HepG2 (cell line): ENCODE measurements at regions not wholly inside any gene's neighbourhood (a gene's known extent, or its start where the extent isn't known, plus 50 kb on each side); places are given as distances from the start of the nearest gene placed in this dataset.
A peak's percentile ranks its signal among the peaks of the same experiment; 100 is the strongest.

ENCODE experiments used
- CEBPB ChIP-seq: IDR thresholded peaks from 2 replicates; pipeline ENCODE4 v1.6.1; 2011; ENCODE audit warnings: low read depth, low read length, improper control_type of control experiment, borderline replicate concordance
- EHMT2 ChIP-seq: fragments of 200-600 bp; sonication (generic); IDR thresholded peaks from 2 replicates; pipeline ENCODE4 v1.7.0; 2017; ENCODE audit warnings: antibody characterized with exemption, low read depth, low read length, borderline replicate concordance
- EP300 ChIP-seq, 3 experiments: sonication (generic) in 1 of 3; formaldehyde crosslinking in 1 of 3; IDR thresholded peaks; 2 replicates each; pipeline versions ENCODE4 v1.5.1 to v1.6.1; 2011 to 2020; ENCODE audit warnings: low read depth in 2 of 3, low read length in 2 of 3, borderline replicate concordance in 1 of 3, improper control_type of control experiment in 1 of 3, mild to moderate bottlenecking in 1 of 3, missing genetic modification reagents in 1 of 3, moderate library complexity in 1 of 3
- HDAC2 ChIP-seq: sonication (generic); formaldehyde crosslinking; IDR thresholded peaks from 2 replicates; pipeline ENCODE4 v1.4.0; 2020; ENCODE audit warnings: missing genetic modification reagents
- JDP2 ChIP-seq: sonication (generic); formaldehyde crosslinking; IDR thresholded peaks from 2 replicates; pipeline ENCODE4 v1.8.1; 2022; ENCODE audit warnings: missing genetic modification reagents, borderline replicate concordance
- MED1 ChIP-seq: sonication (generic); formaldehyde crosslinking; IDR thresholded peaks from 2 replicates; pipeline ENCODE4 v1.4.0; 2020; ENCODE audit warnings: missing genetic modification reagents
- MXD4 ChIP-seq: IDR thresholded peaks from 2 replicates; pipeline ENCODE4 v1.6.1; 2016; ENCODE audit warnings: mild to moderate bottlenecking, missing biosample characterization, missing genetic modification reagents
- PRDM10 ChIP-seq: sonication (generic); formaldehyde crosslinking; IDR thresholded peaks from 2 replicates; pipeline ENCODE4 v1.4.0; 2020; ENCODE audit warnings: low read depth, missing genetic modification reagents
- RBAK ChIP-seq: sonication (generic); formaldehyde crosslinking; IDR thresholded peaks from 2 replicates; pipeline ENCODE4 v1.5.1; 2020; ENCODE audit warnings: mild to moderate bottlenecking, missing genetic modification reagents
- SOX5 ChIP-seq: IDR thresholded peaks from 2 replicates; pipeline ENCODE4 v1.6.1; 2016; ENCODE audit warnings: borderline replicate concordance
- SP5 ChIP-seq: IDR thresholded peaks from 2 replicates; pipeline ENCODE4 v1.6.1; 2016; ENCODE audit warnings: low read depth, borderline replicate concordance
- TEAD3 ChIP-seq: optimal IDR thresholded peaks from 2 replicates; pipeline ENCODE3; 2016; ENCODE audit warnings: borderline replicate concordance
- ZC3H13 ChIP-seq: sonication (generic); formaldehyde crosslinking; IDR thresholded peaks from 2 replicates; pipeline ENCODE4 v1.8.1; 2023; ENCODE audit warnings: mild to moderate bottlenecking, missing genetic modification reagents, moderate library complexity
- ZNF451 ChIP-seq: sonication (generic); formaldehyde crosslinking; IDR thresholded peaks from 2 replicates; pipeline ENCODE4 v1.5.0; 2020; ENCODE audit warnings: mild to moderate bottlenecking, missing genetic modification reagents
- ZNF749 ChIP-seq: sonication (generic); formaldehyde crosslinking; IDR thresholded peaks from 2 replicates; pipeline ENCODE4 v1.8.0; 2022; ENCODE audit warnings: mild to moderate bottlenecking, missing genetic modification reagents, moderate library complexity, borderline replicate concordance
- TF ChIP-seq, protein P1 (sequence below): sonication (generic); formaldehyde crosslinking; IDR thresholded peaks from 2 replicates; pipeline ENCODE4 v1.5.0; 2020; ENCODE audit warnings: mild to moderate bottlenecking, missing genetic modification reagents, borderline replicate concordance
- TF ChIP-seq, protein P2 (sequence below): IDR thresholded peaks from 2 replicates; pipeline ENCODE4 v1.6.1; 2016; ENCODE audit warnings: mild to moderate bottlenecking
- TF ChIP-seq, protein P3 (sequence below): sonication (generic); formaldehyde crosslinking; IDR thresholded peaks from 2 replicates; pipeline ENCODE4 v1.5.0; 2020; ENCODE audit warnings: mild to moderate bottlenecking, missing genetic modification reagents

- TF ChIP-seq PRDM10 (no peak), MED1 (no peak), ZC3H13 (CRISPR knock-in tag) (no peak), ZNF451 (no peak), EHMT2 (peak; percentile 46; the same call in 1 of the 2 replicates), ZNF749 (CRISPR knock-in tag) (no peak), SP5 (CRISPR knock-in tag) (peak; percentile 69; the same call in 1 of the 2 replicates), CEBPB (0 out of 2 replicates have a peak, but pooled peaks have one; percentile 49), RBAK (CRISPR knock-in tag) (peak; percentile 17; the same call in 1 of the 2 replicates), TEAD3 (CRISPR knock-in tag) (peak; percentile 43), HDAC2 (0 out of 2 replicates have a peak, but pooled peaks have one; percentile 13), SOX5 (CRISPR knock-in tag) (0 out of 2 replicates have a peak, but pooled peaks have one; percentile 32), JDP2 (CRISPR knock-in tag) (no peak), MXD4 (CRISPR knock-in tag) (no peak), EP300 (IDR thresholded peaks at IDR 0.05; ENCODE audit: low read depth in 2 of 2, low read length in 2 of 2) (peak in 1 of 2 experiments; percentile 75; a peak in 2 of 4 replicates), EP300 (CRISPR knock-in tag; IDR thresholded peaks at IDR 0.05; ENCODE audit: borderline replicate concordance) (peak; percentile 39; the same call in 1 of the 2 replicates)
- TF ChIP-seq, protein P1, sequence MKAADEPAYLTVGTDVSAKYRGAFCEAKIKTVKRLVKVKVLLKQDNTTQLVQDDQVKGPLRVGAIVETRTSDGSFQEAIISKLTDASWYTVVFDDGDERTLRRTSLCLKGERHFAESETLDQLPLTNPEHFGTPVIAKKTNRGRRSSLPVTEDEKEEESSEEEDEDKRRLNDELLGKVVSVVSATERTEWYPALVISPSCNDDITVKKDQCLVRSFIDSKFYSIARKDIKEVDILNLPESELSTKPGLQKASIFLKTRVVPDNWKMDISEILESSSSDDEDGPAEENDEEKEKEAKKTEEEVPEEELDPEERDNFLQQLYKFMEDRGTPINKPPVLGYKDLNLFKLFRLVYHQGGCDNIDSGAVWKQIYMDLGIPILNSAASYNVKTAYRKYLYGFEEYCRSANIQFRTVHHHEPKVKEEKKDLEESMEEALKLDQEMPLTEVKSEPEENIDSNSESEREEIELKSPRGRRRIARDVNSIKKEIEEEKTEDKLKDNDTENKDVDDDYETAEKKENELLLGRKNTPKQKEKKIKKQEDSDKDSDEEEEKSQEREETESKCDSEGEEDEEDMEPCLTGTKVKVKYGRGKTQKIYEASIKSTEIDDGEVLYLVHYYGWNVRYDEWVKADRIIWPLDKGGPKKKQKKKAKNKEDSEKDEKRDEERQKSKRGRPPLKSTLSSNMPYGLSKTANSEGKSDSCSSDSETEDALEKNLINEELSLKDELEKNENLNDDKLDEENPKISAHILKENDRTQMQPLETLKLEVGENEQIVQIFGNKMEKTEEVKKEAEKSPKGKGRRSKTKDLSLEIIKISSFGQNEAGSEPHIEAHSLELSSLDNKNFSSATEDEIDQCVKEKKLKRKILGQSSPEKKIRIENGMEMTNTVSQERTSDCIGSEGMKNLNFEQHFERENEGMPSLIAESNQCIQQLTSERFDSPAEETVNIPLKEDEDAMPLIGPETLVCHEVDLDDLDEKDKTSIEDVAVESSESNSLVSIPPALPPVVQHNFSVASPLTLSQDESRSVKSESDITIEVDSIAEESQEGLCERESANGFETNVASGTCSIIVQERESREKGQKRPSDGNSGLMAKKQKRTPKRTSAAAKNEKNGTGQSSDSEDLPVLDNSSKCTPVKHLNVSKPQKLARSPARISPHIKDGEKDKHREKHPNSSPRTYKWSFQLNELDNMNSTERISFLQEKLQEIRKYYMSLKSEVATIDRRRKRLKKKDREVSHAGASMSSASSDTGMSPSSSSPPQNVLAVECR (CRISPR knock-in tag) = no peak
- TF ChIP-seq, protein P2, sequence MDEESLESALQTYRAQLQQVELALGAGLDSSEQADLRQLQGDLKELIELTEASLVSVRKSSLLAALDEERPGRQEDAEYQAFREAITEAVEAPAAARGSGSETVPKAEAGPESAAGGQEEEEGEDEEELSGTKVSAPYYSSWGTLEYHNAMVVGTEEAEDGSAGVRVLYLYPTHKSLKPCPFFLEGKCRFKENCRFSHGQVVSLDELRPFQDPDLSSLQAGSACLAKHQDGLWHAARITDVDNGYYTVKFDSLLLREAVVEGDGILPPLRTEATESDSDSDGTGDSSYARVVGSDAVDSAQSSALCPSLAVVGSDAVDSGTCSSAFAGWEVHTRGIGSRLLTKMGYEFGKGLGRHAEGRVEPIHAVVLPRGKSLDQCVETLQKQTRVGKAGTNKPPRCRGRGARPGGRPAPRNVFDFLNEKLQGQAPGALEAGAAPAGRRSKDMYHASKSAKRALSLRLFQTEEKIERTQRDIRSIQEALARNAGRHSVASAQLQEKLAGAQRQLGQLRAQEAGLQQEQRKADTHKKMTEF (CRISPR knock-in tag) = no peak
- TF ChIP-seq, protein P3, sequence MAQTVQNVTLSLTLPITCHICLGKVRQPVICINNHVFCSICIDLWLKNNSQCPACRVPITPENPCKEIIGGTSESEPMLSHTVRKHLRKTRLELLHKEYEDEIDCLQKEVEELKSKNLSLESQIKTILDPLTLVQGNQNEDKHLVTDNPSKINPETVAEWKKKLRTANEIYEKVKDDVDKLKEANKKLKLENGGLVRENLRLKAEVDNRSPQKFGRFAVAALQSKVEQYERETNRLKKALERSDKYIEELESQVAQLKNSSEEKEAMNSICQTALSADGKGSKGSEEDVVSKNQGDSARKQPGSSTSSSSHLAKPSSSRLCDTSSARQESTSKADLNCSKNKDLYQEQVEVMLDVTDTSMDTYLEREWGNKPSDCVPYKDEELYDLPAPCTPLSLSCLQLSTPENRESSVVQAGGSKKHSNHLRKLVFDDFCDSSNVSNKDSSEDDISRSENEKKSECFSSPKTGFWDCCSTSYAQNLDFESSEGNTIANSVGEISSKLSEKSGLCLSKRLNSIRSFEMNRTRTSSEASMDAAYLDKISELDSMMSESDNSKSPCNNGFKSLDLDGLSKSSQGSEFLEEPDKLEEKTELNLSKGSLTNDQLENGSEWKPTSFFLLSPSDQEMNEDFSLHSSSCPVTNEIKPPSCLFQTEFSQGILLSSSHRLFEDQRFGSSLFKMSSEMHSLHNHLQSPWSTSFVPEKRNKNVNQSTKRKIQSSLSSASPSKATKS (CRISPR knock-in tag) = no peak
Measured at GRCh38 chr1:60732977-60733401, 349.4 kb upstream of the NFIA start (continued).
